GM12865 (cell line): ENCODE measurements at regions not wholly inside any gene's neighbourhood (a gene's known extent, or its start where the extent isn't known, plus 50 kb on each side); places are given as distances from the start of the nearest gene placed in this dataset.

Experiments
- DNase-seq: peaks from one replicate; pipeline ENCODE4 v3.0.0; 2010; ENCODE audit warnings: low read depth
- H3K4me3 ChIP-seq: 2 replicates; pipeline ENCODE4 v1.5.1; 2011; ENCODE audit warnings: mild to moderate bottlenecking, low read depth, low read length, control low read depth
- CTCF ChIP-seq: IDR thresholded peaks from 2 replicates; pipeline ENCODE4 v1.5.1; 2011; ENCODE audit warnings: low read length, control low read depth, low read depth, inconsistent platforms; ENCODE audit not compliant: insufficient read depth; ENCODE audit errors: missing control alignments

GRCh38 chr12:84696281-84696680, 216.3 kb downstream of the SLC6A15 start:
- DNase-seq, result no peak
- TF ChIP-seq CTCF, result no peak

GRCh38 chr12:84694116-84694515, 218.5 kb downstream of the SLC6A15 start:
- H3K4me3 ChIP-seq, result no peak overlapping the region
- TF ChIP-seq CTCF, result no peak
- no peak for DNase-seq

More at GRCh38 chr12:84696281-84696680, 216.3 kb downstream of the SLC6A15 start:
- H3K4me3 ChIP-seq, result no peak overlapping the region

- TF ChIP-seq CTCF, result no peak
- DNase-seq, result no peak
- H3K4me3 ChIP-seq, result no peak overlapping the region
Observed at GRCh38 chr12:84692071-84692470, 220.5 kb downstream of the SLC6A15 start.

GRCh38 chr12:84691266-84691665, 221.3 kb downstream of the SLC6A15 start:
- TF ChIP-seq CTCF, result no peak

GRCh38 chr12:84689638-84690037, 223.0 kb downstream of the SLC6A15 start:
- no peak overlapping the region for H3K4me3 ChIP-seq
- no peak for TF ChIP-seq CTCF
- no peak for DNase-seq

More at GRCh38 chr12:84691266-84691665, 221.3 kb downstream of the SLC6A15 start:
- H3K4me3 ChIP-seq, result no peak overlapping the region
- no peak for DNase-seq

- H3K4me3 ChIP-seq, result no peak overlapping the region
- no peak for DNase-seq
- TF ChIP-seq CTCF, result no peak
Observed at GRCh38 chr12:84685379-84685778, 227.2 kb downstream of the SLC6A15 start.

GRCh38 chr12:84676787-84677186, 235.8 kb downstream of the SLC6A15 start:
- no peak for DNase-seq
- no peak overlapping the region for H3K4me3 ChIP-seq
- no peak for TF ChIP-seq CTCF
